Stimulated activated CD8-positive, alpha-beta memory T cell treated with anti-CD3 and anti-CD28 coated beads, Interleukin-12 subunit alpha, Interleukin-12 subunit beta, amount 100 ng/mL, for 4 hours (primary cell): ENCODE measurements at regions not wholly inside any gene's neighbourhood (a gene's known extent, or its start where the extent isn't known, plus 50 kb on each side); places are given as distances from the start of the nearest gene placed in this dataset.
"Not testable (repeated sequence)": the region's sequence is repeated elsewhere in the genome, so short reads cannot be mapped to it uniquely, and the experiment has no call there.

Experiments used
- DNase-seq: peaks from one replicate; pipeline ENCODE4 v3.0.0-alpha.2; 2020; ENCODE audit warnings: low read depth

GRCh38 chr9:90059436-90059835, 454.6 kb downstream of the GADD45G start:
- DNase-seq = no peak

- no peak for DNase-seq
Measured at GRCh38 chr9:90060256-90060655, 455.4 kb downstream of the GADD45G start.

- DNase-seq = no peak
Measured at GRCh38 chr9:90061187-90061586, 456.4 kb downstream of the GADD45G start.

- no peak for DNase-seq
Measured at GRCh38 chr9:90062982-90063381, 458.2 kb downstream of the GADD45G start.

DNA sequence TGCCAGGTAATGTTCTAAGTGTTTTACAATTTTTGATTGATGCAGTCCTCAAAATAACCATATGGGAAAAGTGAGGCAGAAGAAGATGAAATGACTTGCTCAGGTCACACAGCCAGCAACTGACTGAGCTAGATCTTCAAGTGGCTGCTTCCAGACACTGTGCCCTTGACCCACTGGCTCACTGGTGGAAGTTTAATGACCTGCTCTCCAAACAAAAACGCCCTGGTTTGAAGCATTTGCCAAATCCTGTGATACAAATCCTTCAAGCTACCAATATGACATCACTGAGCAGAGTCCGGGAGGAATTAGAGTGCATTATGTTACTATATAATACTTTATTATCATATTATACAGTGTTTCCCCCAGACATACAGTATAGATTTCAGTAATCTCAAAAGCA, 459.4 kb downstream of the GADD45G start:
- DNase-seq = no peak

- DNase-seq = no peak
Measured at GRCh38 chr9:90064971-90065370, 460.2 kb downstream of the GADD45G start.

DNA sequence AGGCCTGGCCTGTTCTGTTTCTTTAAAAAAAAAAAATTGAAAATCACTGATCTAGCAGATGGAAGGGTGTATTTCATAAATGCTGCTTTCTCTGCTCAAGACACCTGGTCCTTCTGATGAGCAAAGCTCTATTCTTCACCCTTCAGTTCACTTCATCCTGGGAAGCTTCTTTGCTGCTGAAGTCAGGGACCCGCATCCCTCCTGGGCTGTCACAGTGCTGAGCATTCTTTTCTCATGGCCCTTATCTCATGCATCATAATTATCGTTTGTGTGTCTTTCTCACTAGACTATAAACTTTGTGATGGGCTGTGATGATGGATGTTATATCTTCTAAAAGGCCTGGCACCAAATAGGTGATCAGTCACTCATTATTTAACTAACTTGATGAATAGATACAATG, 461.0 kb downstream of the GADD45G start:
- no peak for DNase-seq

DNA sequence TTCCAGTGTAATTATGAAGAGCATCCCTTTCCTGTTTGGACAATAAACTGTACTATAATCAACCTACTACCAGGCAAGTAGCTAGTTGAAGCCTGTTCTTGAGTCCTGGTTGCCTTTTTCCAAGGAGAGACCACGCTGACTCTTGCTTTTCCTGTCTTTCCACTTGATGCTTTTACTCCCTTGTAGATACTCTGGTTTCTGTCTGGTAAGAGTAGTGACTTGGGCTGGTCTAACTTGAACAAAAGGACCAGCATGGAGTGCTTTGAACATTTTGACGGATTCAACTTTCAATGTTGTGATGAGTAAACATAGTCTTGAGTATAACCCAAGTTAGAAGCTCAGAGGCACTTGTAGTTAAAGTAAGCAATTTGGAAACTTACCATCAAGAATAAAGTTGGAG, 464.3 kb downstream of the GADD45G start:
- DNase-seq = no peak

DNA sequence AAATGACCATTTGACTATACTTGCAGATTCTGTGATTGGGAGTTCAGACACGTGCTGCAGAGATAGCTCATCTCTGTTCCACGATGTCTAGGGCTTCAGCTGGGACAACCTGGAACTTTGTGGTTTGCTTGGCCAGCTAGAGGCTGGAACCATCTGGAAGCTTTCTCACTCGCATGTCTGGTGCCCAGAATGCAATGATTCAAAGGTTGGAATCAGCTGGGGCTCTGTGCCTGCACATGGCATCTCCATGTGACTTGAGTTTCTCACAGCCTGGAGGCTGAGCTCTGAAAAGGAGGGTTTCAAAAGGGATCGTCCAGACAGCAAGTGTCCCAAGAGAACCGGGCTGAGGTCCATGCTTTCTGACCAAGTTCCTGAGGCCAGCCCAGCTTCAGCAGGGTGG, 465.2 kb downstream of the GADD45G start:
- no peak for DNase-seq

DNA sequence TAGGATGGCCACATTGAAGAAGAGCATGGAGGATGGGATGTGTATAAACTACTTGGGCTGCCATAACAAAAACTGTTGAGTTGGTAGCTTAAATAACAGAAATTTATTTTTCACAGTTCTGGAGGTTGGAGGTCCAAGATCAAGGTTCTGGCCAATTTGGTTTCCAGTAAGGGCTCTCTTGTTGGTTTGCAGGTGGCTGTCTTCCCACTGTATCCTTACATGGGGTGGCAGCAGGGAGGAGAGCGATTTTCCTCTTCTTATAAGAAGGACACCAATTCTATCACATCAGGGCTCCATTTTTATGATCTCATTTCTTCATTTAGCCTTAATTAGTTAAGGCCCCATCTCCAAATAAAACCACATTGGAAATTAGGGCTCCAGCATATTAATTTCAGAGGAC, 465.7 kb downstream of the GADD45G start:
- DNase-seq = no peak

DNA sequence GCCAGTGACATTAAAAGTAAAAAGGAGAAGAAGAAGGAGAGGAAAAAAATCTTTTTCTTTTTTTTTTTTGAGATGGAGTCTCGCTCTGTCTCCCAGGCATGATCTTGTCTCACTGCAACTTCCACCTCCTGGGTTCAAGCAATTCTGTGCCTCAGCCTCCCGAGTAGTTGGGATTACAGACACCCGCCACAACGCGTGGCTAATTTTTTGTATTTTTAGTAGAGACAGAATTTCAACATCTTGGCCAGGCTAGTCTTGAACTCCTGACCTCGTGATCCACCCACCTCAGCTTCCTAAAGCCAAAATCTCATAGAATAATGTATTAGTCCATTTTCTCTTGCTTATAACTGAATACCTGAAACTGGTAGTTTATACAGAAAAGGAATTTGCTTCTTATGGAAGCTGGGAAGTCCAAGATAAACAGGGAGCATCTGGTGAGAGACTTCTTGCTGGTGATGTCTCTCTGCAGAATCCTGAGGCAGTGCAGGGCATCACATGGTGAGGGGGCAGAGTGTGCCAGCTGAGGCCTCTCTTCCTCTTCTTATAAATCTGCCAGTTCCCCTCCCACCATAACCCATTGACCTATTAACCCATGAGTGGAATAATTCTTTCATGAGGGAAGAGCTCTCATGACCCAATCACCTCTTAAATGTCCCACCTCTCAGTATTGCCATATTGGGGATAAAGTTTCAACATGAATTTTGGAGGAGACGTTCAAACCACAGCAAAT, 466.3 kb downstream of the GADD45G start:
- no peak for DNase-seq

GRCh38 chr9:90073186-90073945, 468.6 kb downstream of the GADD45G start:
- no peak for DNase-seq

- no peak for DNase-seq
Measured at GRCh38 chr9:90074316-90074962, 469.6 kb downstream of the GADD45G start.

- not testable (repeated sequence) for DNase-seq
Measured at GRCh38 chr9:90077598-90077997, 472.8 kb downstream of the GADD45G start.

DNA sequence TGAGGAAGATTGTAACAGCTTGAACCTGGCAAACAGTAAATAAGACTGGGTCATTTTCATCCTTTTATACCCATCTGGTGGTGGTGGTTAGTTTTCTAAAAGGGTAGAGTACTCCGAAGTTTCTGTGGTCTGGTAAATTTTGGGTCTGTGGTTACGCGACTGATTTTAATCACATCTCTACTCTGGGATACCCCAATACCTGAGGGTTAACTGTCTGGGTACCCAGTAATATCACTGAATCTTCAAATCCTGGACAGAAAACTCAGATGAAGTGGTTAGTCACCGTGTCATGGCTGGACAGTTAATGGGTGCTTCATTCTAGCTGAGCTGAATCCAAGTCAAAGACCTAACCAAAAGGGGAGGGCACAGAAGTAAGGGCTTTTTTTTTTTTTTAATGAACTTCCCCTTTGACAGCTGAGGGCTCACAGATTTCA, 474.2 kb downstream of the GADD45G start:
- no peak for DNase-seq

- no peak for DNase-seq
Measured at GRCh38 chr9:90085633-90086032, 480.8 kb downstream of the GADD45G start.

DNA sequence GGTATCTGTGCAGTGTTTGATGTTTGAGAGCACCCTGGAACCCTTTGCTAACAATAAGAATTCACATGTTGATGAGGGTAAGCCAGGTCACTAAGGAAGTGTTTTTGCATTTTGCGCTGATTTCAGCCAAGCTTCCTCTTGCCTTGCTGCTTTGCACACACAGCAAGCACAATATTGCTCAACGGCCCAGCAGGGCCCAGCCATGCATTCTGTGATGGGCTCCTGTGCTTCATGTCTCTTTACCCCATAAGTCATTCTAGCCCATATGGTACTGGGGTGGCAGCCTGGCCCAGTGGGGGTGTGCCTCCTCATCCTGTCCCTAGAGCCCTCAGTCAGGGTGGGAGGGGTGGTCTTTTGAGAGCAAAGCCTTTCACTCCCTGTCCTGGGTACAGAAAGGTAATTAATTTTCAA, 481.3 kb downstream of the GADD45G start:
- no peak for DNase-seq

GRCh38 chr9:90088434-90088833, 483.6 kb downstream of the GADD45G start:
- no peak for DNase-seq

DNA sequence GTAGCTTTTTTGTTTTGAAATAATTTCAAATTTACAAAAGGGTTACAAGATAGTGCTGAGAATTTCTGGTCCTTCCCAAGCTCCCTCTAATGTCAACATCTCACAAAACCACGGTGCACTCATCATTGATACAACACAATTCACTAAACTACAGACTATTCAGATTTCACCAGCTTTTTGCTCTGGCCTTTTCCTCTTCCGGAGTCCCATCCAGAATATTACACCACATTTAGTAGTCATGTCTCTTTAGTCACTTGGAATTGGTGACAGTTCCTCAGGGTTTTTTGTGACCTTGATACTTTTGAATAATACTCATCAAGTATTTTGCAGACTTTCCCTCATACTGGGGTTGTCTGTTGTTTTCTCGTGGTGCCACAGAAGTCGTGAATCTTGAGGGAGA, 484.0 kb downstream of the GADD45G start:
- DNase-seq = no peak

DNA sequence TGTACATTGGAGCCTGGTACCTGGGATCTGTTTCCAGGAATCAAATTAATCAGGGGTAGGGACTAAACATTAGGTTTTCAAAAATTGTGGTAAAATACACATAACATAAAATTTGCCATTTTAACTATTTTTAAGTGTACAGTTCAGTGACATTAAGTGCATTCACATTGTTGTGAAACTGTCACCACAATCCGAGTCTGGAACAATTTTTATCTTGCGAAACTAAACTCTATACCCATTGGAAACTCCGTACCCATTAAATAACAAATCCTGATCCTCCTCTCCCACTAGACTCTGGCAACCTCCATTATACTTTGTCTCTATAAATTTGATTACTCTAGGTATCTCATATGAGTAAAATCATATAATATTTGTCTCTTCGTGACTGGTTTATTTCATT, 486.2 kb downstream of the GADD45G start:
- DNase-seq = no peak

GRCh38 chr9:90092508-90092907, 487.7 kb downstream of the GADD45G start:
- no peak for DNase-seq

GRCh38 chr9:90095682-90096081, 490.9 kb downstream of the GADD45G start:
- DNase-seq = no peak

- DNase-seq = no peak
Measured at GRCh38 chr9:90097237-90097636, 492.4 kb downstream of the GADD45G start.
